22Rv1 (cell line): ENCODE measurements at regions not wholly inside any gene's neighbourhood (a gene's known extent, or its start where the extent isn't known, plus 50 kb on each side); places are given as distances from the start of the nearest gene placed in this dataset.

Experiments
- H3K27ac ChIP-seq: fragments of 450-650 bp; 2 replicates; pipeline ENCODE4 v1.5.1; 2017
- ZFX ChIP-seq: fragments of 450-650 bp; IDR thresholded peaks from 2 replicates; pipeline ENCODE4 v1.6.1; 2017; ENCODE audit warnings: antibody characterized with exemption, borderline replicate concordance
- TF ChIP-seq, protein P1 (sequence below): fragments of 450-650 bp; IDR thresholded peaks from 2 replicates; pipeline ENCODE4 v1.5.1; 2017; ENCODE audit warnings: mild to moderate bottlenecking

- no peak overlapping the region for H3K27ac ChIP-seq
- TF ChIP-seq, protein P1, sequence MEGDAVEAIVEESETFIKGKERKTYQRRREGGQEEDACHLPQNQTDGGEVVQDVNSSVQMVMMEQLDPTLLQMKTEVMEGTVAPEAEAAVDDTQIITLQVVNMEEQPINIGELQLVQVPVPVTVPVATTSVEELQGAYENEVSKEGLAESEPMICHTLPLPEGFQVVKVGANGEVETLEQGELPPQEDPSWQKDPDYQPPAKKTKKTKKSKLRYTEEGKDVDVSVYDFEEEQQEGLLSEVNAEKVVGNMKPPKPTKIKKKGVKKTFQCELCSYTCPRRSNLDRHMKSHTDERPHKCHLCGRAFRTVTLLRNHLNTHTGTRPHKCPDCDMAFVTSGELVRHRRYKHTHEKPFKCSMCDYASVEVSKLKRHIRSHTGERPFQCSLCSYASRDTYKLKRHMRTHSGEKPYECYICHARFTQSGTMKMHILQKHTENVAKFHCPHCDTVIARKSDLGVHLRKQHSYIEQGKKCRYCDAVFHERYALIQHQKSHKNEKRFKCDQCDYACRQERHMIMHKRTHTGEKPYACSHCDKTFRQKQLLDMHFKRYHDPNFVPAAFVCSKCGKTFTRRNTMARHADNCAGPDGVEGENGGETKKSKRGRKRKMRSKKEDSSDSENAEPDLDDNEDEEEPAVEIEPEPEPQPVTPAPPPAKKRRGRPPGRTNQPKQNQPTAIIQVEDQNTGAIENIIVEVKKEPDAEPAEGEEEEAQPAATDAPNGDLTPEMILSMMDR = no peak
- no peak for TF ChIP-seq ZFX
These were observed 264.0 kb upstream of the EPHA4 start for GRCh38 chr2:221836095-221836494.

DNA sequence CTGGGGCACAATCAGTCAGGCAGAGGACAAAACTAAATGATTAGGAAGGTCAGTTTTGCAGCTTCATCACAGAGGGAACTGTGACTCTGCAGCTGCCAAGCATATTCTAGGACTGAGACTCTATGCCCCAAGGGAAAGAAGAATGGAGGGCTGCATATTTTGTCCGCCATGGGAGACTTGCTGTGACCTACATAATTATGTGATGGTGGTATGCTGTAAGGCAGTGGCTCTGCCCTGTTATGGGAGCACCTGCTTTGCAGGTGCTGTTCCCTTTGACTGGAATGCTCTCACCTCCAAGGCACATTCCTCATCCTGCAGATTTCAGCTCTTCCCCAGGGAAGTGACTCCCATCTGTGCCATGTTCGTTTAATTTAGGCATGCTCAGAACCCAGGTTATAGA is 261.9 kb upstream of the EPHA4 start:
- no peak overlapping the region for H3K27ac ChIP-seq
- TF ChIP-seq ZFX = no peak
- TF ChIP-seq, protein P1 = no peak

- TF ChIP-seq, protein P1 = no peak
- no peak for TF ChIP-seq ZFX
- H3K27ac ChIP-seq = no peak overlapping the region
These were observed 258.9 kb upstream of the EPHA4 start for GRCh38 chr2:221831051-221831450.

- no peak overlapping the region for H3K27ac ChIP-seq
- TF ChIP-seq, protein P1 = no peak
- no peak for TF ChIP-seq ZFX
These were observed 250.3 kb upstream of the EPHA4 start for GRCh38 chr2:221822416-221822815.

- no peak for TF ChIP-seq ZFX
- TF ChIP-seq, protein P1 = no peak
- no peak overlapping the region for H3K27ac ChIP-seq
These were observed 246.7 kb upstream of the EPHA4 start for GRCh38 chr2:221818616-221819320.

DNA sequence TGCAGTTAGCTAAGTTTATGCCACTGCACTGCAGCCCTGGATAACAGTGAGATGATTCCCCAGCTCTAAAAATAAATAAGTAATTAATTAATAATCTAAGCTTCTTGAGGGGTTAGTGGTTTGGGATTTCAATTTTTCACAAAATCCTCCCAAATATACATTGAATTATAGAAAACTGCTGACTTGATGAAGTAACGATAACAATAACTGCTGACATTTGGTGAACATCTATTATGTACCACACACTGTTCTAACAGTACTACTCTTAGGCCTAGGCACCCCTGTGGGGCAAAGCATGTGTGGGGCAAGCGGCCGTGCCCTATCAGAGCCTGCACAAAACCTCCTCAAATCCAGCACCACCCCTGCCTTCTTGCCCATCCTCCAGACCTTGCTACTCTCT is 245.8 kb upstream of the EPHA4 start:
- TF ChIP-seq, protein P1 = no peak
- no peak for TF ChIP-seq ZFX
- no peak overlapping the region for H3K27ac ChIP-seq

GRCh38 chr2:221817052-221817451 is 244.9 kb upstream of the EPHA4 start:
- H3K27ac ChIP-seq = no peak overlapping the region
- TF ChIP-seq, protein P1 = no peak
- TF ChIP-seq ZFX = no peak
